Body of pancreas (tissue), 4 donors: ENCODE measurements at regions not wholly inside any gene's neighbourhood (a gene's known extent, or its start where the extent isn't known, plus 50 kb on each side); places are given as distances from the start of the nearest gene placed in this dataset.

ENCODE experiments used
- ATAC-seq: fragments of 150-250 bp; one replicate; pipeline ENCODE4 v1.9.1; 2016
- DNase-seq, 4 donors: peaks; one replicate each; pipeline ENCODE4 v3.0.0-alpha.2; 2019
- H3K27ac ChIP-seq, 4 donors: fragments of 200-600 bp; sonication (generic); 1 replicate in 3 of 4; 2 replicates in 1 of 4; pipeline versions ENCODE4 v1.5.1 to v1.6.1; 2016 to 2019; ENCODE audit warnings: mild to moderate bottlenecking in 1 of 4, mixed read lengths in 1 of 4, moderate library complexity in 1 of 4
- H3K27me3 ChIP-seq, 2 donors: fragments of 200-600 bp; sonication (generic); one replicate each; pipeline ENCODE4 v1.6.0; 2016; ENCODE audit warnings: mild to moderate bottlenecking in 1 of 2
- H3K36me3 ChIP-seq, 2 donors: fragments of 200-600 bp; sonication (generic); replicated peaks in 1 of 2; 2 replicates each; pipeline ENCODE4 v1.5.1; 2016; ENCODE audit warnings: low read depth in 2 of 2; ENCODE audit not compliant: insufficient read depth in 1 of 2
- H3K4me1 ChIP-seq: fragments of 200-600 bp; sonication (generic); one replicate; pipeline ENCODE4 v1.6.0; 2016
- H3K4me3 ChIP-seq, 2 donors: fragments of 200-600 bp; sonication (generic); 1 replicate in 1 of 2; 2 replicates in 1 of 2; pipeline ENCODE4 v1.5.1; 2016 to 2019
- H3K9me3 ChIP-seq, 3 donors: fragments of 200-600 bp; sonication (generic); 1 replicate in 2 of 3; 2 replicates in 1 of 3; pipeline ENCODE4 v1.5.1; 2016
- CTCF ChIP-seq, 7 experiments: fragments of 450-650 bp in 4 of 7; fragments of 200-600 bp in 3 of 7; sonication (generic) in 3 of 7; IDR thresholded peaks; one replicate each; pipeline ENCODE4 v1.5.1; 2016 to 2019; ENCODE audit warnings: antibody characterized with exemption in 7 of 7
- POLR2A ChIP-seq, 3 donors: fragments of 450-650 bp; IDR thresholded peaks; one replicate each; pipeline ENCODE4 v1.6.1; 2016; ENCODE audit warnings: antibody characterized with exemption in 3 of 3, mild to moderate bottlenecking in 2 of 3
- WGBS, 2 donors: methylation state at CpG; one replicate each; pipeline ENCODE4 v1.1.5; 2017; 5-methylcytosine and 5-hydroxymethylcytosine counted together
- intact Hi-C: fragments of 100-400 bp; cut with DNase I; formaldehyde crosslinking; loops from one replicate; pipeline ENCODE4 v1.15.1; 2023

- Histone ChIP-seq H3K27me3 (no peaks in the 10 kb centered on the region), H3K4me1 (no peaks in the 10 kb centered on the region), H3K27ac (no peak overlapping the region), H3K36me3 (no peaks in the 10 kb centered on the region), H3K4me3 (no peak overlapping the region), H3K9me3 (no peaks in the 10 kb centered on the region)
- no peak for DNase-seq
- TF ChIP-seq POLR2A (IDR thresholded peaks at IDR 0.05) (no peak), CTCF (IDR thresholded peaks at IDR 0.05) (no peak)
- WGBS, 2 donors: 91 to 94% methylated on average over 1 of the region's 1 CpG
- ATAC-seq: no peak
- intact Hi-C loops: no loop called here
These were observed 575.4 kb downstream of the SPRY1 start for GRCh38 chr4:123972031-123972430.

GRCh38 chr4:123974386-123975149 is 578.0 kb downstream of the SPRY1 start:
- Histone ChIP-seq H3K4me3 (no peak overlapping the region), H3K9me3 (no peaks in the 10 kb centered on the region), H3K27ac (no peak overlapping the region), H3K4me1 (no peaks in the 10 kb centered on the region), H3K36me3 (no peaks in the 10 kb centered on the region), H3K27me3 (no peaks in the 10 kb centered on the region)
- TF ChIP-seq POLR2A (IDR thresholded peaks at IDR 0.05): no peak
- TF ChIP-seq CTCF (IDR thresholded peaks at IDR 0.05): no peak
- intact Hi-C loops: no loop called here
- no peak for DNase-seq
- 67 to 74% methylated on average over 2 of the region's 2 CpGs for WGBS, 2 donors
- no peak for ATAC-seq

- 33 to 46% methylated on average over 7 of the region's 7 CpGs for WGBS, 2 donors
- DNase-seq (no peak), ATAC-seq (no peak)
- Histone ChIP-seq H3K4me1 (no peaks in the 10 kb centered on the region), H3K27ac (no peak overlapping the region), H3K36me3 (no peaks in the 10 kb centered on the region), H3K4me3 (no peak overlapping the region), H3K9me3 (peaks cover 0 to 4% (median 0%) of the 10 kb centered on the region in 3 donors), H3K27me3 (no peaks in the 10 kb centered on the region)
- intact Hi-C loops: no loop called here
- TF ChIP-seq POLR2A (IDR thresholded peaks at IDR 0.05) (no peak), CTCF (IDR thresholded peaks at IDR 0.05) (no peak)
These were observed 579.7 kb downstream of the SPRY1 start for GRCh38 chr4:123976285-123976684.

GRCh38 chr4:123976819-123977218 is 580.2 kb downstream of the SPRY1 start:
- Histone ChIP-seq H3K27me3 (no peaks in the 10 kb centered on the region), H3K36me3 (no peaks in the 10 kb centered on the region), H3K4me1 (no peaks in the 10 kb centered on the region), H3K27ac (no peak overlapping the region), H3K4me3 (no peak overlapping the region), H3K9me3 (peaks cover 0 to 4% (median 0%) of the 10 kb centered on the region in 3 donors)
- DNase-seq: no peak
- 27 to 34% methylated on average over 2 of the region's 2 CpGs for WGBS, 2 donors
- no peak for TF ChIP-seq CTCF (IDR thresholded peaks at IDR 0.05)
- no peak for TF ChIP-seq POLR2A (IDR thresholded peaks at IDR 0.05)
- intact Hi-C loops: no loop called here
- no peak for ATAC-seq

- DNase-seq: no peak
- H3K27me3 ChIP-seq: no peaks in the 10 kb centered on the region
- H3K4me3 ChIP-seq: no peak overlapping the region
- WGBS, 2 donors: 27 to 36% methylated on average over 3 of the region's 3 CpGs
- TF ChIP-seq CTCF (IDR thresholded peaks at IDR 0.05): no peak
- TF ChIP-seq POLR2A (IDR thresholded peaks at IDR 0.05): no peak
- H3K36me3 ChIP-seq: no peaks in the 10 kb centered on the region
- no peak for ATAC-seq
- no peak overlapping the region for H3K27ac ChIP-seq
- H3K4me1 ChIP-seq: no peaks in the 10 kb centered on the region
- intact Hi-C loops: no loop called here
- peaks cover 0 to 4% (median 0%) of the 10 kb centered on the region in 3 donors for H3K9me3 ChIP-seq
These were observed 581.1 kb downstream of the SPRY1 start for GRCh38 chr4:123977641-123978081.
